ENCODE measurements at regions not wholly inside any gene's neighbourhood (a gene's known extent, or its start where the extent isn't known, plus 50 kb on each side); places are given as distances from the start of the nearest gene placed in this dataset.

- TF ChIP-seq CTCF (IDR thresholded peaks at IDR 0.05; ENCODE audit: insufficient read depth, low read length), result no peak
- no peak for TF ChIP-seq POLR2AphosphoS5 (IDR thresholded peaks at IDR 0.05; ENCODE audit: low read depth)
- TF ChIP-seq GABPA (IDR thresholded peaks at IDR 0.05; ENCODE audit: low read depth), result no peak
- no peak for TF ChIP-seq REST (IDR thresholded peaks at IDR 0.05; ENCODE audit: insufficient replicate concordance, low read depth)
These were observed 206.4 kb upstream of the FOXD3 start for GRCh38 chr1:63116016-63116415.
